D721Med (cell line): ENCODE measurements at regions not wholly inside any gene's neighbourhood (a gene's known extent, or its start where the extent isn't known, plus 50 kb on each side); places are given as distances from the start of the nearest gene placed in this dataset.

Source experiments
- DNase-seq: peaks from one replicate; pipeline ENCODE4 v3.0.0; 2011; ENCODE audit warnings: low spot score; ENCODE audit not compliant: insufficient read length
- FAIRE-seq: peaks from 2 replicates; lab custom pipeline; 2011; peaks lifted over from hg19 to GRCh38; lab: Jason Lieb, UNC
- TF ChIP-seq, protein P1 (sequence below): IDR thresholded peaks from 2 replicates; pipeline ENCODE4 v1.5.1; 2012; ENCODE audit warnings: mild to moderate bottlenecking, control low read depth; ENCODE audit not compliant: insufficient read depth; ENCODE audit errors: missing control alignments

DNA sequence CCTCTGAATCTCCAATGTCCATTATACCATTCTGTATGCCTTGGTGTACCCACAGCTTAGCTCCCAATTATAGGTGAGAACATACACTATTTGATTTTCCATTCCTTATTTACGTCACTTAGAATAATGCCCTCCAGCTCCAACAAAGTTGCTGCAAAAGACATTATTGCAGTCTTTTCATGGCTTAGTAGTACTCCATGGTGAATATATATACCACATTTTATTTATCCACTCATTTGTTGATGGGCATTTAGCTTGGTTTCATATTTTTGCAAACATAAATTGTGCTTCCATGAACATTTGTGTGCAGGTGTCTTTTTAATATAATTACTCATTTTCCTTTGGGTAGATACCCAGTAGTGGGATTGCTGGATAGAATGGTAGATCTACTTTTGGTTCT is 374.1 kb upstream of the HTR1E start:
- TF ChIP-seq, protein P1, sequence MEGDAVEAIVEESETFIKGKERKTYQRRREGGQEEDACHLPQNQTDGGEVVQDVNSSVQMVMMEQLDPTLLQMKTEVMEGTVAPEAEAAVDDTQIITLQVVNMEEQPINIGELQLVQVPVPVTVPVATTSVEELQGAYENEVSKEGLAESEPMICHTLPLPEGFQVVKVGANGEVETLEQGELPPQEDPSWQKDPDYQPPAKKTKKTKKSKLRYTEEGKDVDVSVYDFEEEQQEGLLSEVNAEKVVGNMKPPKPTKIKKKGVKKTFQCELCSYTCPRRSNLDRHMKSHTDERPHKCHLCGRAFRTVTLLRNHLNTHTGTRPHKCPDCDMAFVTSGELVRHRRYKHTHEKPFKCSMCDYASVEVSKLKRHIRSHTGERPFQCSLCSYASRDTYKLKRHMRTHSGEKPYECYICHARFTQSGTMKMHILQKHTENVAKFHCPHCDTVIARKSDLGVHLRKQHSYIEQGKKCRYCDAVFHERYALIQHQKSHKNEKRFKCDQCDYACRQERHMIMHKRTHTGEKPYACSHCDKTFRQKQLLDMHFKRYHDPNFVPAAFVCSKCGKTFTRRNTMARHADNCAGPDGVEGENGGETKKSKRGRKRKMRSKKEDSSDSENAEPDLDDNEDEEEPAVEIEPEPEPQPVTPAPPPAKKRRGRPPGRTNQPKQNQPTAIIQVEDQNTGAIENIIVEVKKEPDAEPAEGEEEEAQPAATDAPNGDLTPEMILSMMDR, result no peak
- FAIRE-seq, result no peak
- DNase-seq, result no peak

DNA sequence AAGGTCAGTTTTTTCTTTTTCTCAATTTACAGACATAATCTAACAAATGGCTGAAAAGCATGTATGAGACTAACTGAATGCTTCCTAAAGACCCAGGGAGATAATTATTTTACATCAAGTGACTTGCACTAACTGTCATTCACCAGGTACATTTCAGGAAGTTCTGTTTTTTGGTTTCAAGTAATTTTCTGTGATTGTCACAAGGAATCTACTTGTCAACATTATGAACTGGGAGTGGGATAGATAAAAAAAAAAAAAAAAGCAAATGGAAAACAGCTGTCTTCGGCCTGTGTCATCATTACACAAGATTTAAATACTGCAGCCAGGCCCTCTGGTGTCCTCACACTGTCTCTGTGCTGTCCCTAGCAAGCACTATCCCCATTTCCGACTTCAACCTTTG is 379.0 kb upstream of the HTR1E start:
- TF ChIP-seq, protein P1, result no peak
- DNase-seq, result no peak
- FAIRE-seq, result no peak

DNA sequence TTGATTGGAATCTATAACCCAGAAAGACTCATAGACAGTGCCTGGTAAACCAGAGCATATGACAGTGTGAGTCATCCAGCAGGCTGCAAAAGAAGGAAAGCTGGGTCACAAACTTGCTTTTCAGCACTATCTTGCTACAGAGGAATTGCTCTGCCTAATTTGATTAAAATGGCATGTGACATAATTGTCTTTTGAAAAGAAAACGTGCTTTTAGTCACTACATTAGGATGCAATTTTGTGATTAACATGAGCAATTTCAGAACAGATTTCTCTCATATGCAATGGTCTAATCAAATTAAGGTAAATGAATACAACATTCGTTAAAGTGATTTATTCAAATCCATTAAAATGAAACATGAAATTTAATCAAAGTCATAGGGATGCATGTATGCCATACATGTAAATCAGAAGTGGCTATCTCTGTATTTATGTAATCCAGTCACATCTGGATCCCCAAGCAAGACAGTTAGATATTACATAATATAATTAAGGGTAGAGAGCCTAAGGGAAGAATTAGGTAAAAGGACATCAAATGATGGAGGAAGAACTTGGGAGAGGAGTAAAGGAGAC is 400.0 kb upstream of the HTR1E start:
- FAIRE-seq, result no peak
- no peak for DNase-seq
- TF ChIP-seq, protein P1, result no peak

DNA sequence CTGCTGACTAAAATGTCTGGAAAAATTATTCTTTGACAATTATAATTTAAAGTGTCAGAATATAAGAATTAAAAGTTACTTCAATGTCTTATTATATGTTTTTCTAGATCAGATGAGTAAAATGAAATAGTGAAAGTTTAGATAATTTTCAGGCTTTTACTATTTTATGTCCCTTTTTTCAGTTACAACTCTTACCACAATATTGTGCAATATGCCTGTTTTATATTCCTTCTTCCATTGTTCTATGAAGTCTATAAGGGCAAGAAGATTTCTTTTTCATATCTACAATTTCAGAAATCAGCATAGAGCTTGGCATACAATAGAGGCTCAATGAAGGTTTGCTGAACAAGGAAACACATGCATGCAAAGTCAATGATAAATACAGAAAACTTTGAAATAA is 401.2 kb upstream of the HTR1E start:
- TF ChIP-seq, protein P1, result no peak
- DNase-seq (no peak), FAIRE-seq (no peak)

DNA sequence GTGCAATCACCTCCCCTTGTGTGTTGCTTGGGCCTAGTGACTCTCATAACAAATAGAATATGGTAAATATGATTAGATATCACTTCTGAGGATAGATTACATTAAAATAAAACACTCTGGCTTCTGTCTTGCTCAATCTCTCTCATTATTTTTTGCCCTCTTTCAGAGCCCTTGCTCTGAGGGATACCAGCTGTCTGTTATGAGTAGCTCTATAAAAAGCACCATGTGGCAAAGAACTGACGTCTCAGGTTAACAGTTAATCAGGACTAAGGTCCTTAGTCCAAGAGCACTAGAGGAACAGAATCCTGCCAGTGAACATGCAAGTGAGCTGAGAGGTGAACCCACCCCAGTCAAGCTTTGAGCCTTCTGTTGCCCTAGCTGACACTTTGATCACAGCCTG is 402.2 kb upstream of the HTR1E start:
- DNase-seq (no peak), FAIRE-seq (no peak)
- TF ChIP-seq, protein P1, result no peak

DNA sequence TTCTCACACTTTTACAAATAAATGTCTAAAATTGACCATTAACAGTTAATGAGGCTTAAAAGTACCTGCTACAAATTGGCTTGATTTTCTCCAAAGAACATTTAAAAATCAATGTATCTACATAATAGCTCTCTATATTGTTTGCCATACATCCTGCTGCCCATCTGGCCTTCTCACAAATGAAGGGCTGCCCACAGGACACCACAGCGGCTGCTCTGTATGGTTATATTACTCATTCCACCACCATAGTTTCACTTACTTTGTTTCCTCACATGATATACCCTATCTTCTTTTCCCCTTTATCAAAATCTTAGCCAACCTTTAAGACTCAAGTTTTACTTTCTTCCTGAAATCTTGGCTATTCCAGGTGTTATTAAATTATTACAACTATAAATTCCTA is 407.7 kb upstream of the HTR1E start:
- DNase-seq (no peak), FAIRE-seq (no peak)
- TF ChIP-seq, protein P1, result no peak

DNA sequence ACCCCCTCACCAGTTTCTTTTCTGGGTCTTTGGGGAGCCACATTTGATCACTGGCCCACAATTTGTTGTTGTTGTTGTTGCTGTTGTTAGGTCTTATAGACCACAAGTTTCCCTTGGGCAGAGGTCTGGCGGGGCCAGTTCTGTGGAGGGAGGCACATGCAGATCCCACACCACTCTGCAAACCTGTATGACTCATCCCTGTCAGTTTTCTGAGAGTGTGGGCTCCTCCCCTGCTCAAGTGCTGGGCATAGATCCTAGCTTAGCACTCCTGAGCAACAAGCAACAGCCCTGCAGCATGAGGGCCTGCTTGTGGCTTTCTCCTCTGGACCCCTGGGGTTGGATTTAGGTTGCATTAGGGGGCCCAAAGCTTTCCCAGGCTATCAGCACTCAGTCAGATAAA is 411.1 kb upstream of the HTR1E start:
- TF ChIP-seq, protein P1, result no peak
- FAIRE-seq (no peak), DNase-seq (no peak)
